GM12891 (cell line): ENCODE measurements at regions not wholly inside any gene's neighbourhood (a gene's known extent, or its start where the extent isn't known, plus 50 kb on each side); places are given as distances from the start of the nearest gene placed in this dataset.

Source experiments
- POLR2A ChIP-seq: IDR thresholded peaks from 2 replicates; pipeline ENCODE4 v1.6.1; 2011; ENCODE audit warnings: low read depth, low read length, control low read depth
- POLR2AphosphoS5 ChIP-seq: IDR thresholded peaks from 2 replicates; pipeline ENCODE4 v1.6.1; 2011; ENCODE audit warnings: low read depth, low read length, control low read depth

DNA sequence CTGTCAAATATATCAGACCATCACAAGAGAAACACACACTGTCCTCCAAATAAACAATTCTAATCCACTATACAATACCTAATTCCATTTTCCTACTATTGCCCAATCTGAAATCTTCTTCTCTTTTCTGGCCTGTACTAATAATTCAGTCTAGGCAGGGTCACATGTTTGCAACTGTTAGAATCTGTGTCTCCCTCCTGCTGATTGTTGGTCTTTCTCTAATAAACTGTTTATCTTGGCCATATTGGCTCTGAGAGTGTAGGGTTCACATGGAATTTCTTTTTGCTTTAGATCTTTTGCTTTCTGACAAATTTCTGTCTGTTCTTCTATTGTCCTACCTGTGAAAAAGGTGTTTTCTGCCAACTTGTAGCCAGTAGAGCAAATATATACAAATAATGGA is 319.9 kb upstream of the ADAMTS5 start:
- no peak for TF ChIP-seq POLR2A
- no peak for TF ChIP-seq POLR2AphosphoS5
